ENCODE measurements at regions not wholly inside any gene's neighbourhood (a gene's known extent, or its start where the extent isn't known, plus 50 kb on each side); places are given as distances from the start of the nearest gene placed in this dataset.

DNA sequence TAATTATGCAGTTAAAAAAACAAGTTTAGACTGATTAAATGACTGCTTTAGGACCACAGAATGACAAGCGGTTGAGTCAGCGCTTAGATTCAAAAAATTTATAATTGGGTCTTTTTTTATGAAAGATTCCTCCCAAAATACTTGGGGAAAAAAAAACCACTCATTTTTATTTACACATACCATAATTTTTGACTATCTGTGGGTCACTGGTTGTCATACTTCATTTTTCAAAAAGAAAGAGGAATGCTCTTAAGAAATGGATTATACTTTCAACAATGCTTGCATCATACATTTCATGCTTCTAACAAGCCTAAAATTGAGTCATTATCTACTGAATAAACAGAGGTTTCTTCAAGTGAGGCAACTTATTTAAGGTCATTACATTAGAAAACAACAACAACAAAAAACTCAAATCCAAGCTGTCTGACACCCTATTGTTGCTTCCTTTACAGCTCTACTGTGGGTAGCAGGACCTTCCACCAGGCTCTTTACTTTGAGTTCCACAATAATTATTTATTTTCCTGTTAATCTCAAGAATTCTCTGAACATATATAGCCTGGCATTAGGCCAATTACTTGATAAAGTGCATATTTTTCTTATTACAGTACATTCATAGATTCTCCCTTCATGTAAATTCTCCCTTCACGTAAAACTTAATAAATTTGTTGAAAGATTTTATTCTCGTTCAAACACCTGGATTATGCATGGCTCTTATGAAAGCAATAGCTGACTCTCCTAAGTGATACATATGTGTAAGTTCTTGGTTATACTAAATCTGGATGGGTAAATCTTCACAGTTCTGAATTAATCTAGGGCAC, 445.5 kb downstream of the PCDH10 start:
- intact Hi-C loops (cut with DNase I; ENCODE audit: low total_unique reads), result no loop called here
- H3K9me3 ChIP-seq, result no peaks in the 10 kb centered on the region
- no peaks in the 10 kb centered on the region for H3K4me1 ChIP-seq
- in situ Hi-C loops (cut with MboI; ENCODE audit: low sequenced_read_pairs in 4 of 4), result no loop called here
- DNase-seq (no peak), ATAC-seq (no peak)
- no peaks in the 10 kb centered on the region for H3K36me3 ChIP-seq
- H3K27ac ChIP-seq, result no peak overlapping the region
- TF ChIP-seq, protein P1, sequence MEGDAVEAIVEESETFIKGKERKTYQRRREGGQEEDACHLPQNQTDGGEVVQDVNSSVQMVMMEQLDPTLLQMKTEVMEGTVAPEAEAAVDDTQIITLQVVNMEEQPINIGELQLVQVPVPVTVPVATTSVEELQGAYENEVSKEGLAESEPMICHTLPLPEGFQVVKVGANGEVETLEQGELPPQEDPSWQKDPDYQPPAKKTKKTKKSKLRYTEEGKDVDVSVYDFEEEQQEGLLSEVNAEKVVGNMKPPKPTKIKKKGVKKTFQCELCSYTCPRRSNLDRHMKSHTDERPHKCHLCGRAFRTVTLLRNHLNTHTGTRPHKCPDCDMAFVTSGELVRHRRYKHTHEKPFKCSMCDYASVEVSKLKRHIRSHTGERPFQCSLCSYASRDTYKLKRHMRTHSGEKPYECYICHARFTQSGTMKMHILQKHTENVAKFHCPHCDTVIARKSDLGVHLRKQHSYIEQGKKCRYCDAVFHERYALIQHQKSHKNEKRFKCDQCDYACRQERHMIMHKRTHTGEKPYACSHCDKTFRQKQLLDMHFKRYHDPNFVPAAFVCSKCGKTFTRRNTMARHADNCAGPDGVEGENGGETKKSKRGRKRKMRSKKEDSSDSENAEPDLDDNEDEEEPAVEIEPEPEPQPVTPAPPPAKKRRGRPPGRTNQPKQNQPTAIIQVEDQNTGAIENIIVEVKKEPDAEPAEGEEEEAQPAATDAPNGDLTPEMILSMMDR (IDR thresholded peaks at IDR 0.05 in 4 of 5, conservative IDR thresholded peaks at IDR 0.05 in 1 of 5), result no peak
- TF ChIP-seq POLR2A (IDR thresholded peaks at IDR 0.05), result no peak
- no peaks in the 10 kb centered on the region for H3K27me3 ChIP-seq
- H3K4me3 ChIP-seq, result no peak overlapping the region

DNA sequence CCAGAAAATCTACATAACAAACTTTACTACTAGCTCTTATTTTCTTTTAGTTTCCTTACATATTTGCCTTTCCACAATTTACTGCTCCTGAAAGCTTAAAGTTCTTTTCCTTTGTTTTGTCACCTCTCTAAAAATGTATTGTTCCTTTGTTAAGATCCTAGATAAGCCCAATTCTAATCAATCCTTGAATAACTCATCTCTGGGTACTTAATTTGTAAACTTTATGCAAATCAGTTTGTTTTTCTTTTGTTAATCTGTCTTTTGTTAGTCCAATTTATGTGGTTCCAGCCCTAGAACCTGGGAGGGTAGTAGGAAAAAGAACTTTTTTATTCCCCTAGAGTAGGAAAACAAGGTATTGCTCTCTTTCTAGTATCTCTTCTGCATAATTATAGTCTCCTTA, 444.7 kb downstream of the PCDH10 start:
- no peak overlapping the region for H3K4me3 ChIP-seq

DNA sequence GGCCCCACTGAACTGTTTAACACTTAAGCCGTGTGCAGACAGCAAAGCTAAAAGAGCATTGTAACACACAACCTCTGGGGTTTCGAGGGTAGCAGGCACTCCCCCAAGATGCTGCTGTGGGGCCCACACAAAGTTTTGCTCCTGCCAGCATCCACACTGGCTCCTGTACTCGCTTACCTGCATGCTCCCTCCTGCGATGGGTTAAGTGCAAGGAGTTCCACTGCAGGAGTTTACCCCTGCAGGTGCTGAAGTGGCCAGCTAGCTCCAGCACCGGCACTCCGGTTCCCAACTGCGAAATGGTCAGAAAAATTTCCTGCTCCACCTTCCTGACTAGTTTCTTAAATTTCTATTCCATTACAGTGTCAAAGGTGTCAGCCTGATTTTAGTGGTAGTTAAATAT, 443.5 kb downstream of the PCDH10 start:
- in situ Hi-C loops (cut with MboI; ENCODE audit: low sequenced_read_pairs in 4 of 4), result no loop called here
- no peak for ATAC-seq

More for the DNA sequence above, 444.7 kb downstream of the PCDH10 start:
- TF ChIP-seq POLR2A (IDR thresholded peaks at IDR 0.05), result no peak
- TF ChIP-seq, protein P1 (IDR thresholded peaks at IDR 0.05 in 4 of 5, conservative IDR thresholded peaks at IDR 0.05 in 1 of 5), result no peak
- no peak for DNase-seq
- H3K27me3 ChIP-seq, result no peaks in the 10 kb centered on the region
- H3K27ac ChIP-seq, result no peak overlapping the region
- H3K36me3 ChIP-seq, result no peaks in the 10 kb centered on the region
- in situ Hi-C loops (cut with MboI; ENCODE audit: low sequenced_read_pairs in 4 of 4), result no loop called here
- no peak for ATAC-seq
- intact Hi-C loops (cut with DNase I; ENCODE audit: low total_unique reads), result no loop called here
- no peaks in the 10 kb centered on the region for H3K4me1 ChIP-seq
- H3K9me3 ChIP-seq, result no peaks in the 10 kb centered on the region

DNA sequence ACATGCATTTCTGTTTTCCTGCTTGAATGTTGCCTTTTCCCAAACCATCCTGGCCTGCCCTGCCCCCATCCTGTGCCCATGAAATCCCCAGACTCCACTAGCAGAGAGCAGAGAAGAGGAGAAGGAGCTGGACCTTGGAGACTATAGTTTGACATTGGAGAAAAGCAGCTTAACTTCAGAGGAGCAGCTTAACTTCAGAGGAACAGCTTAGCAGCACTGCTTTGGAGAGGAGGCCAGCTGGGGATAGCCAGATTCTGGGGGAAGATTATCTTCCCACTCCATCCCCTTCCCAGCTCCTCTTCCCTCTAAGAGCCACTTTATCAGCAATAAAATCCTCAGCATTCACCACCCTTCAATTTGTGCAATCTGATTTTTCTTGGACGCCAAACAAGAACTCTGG, 443.0 kb downstream of the PCDH10 start:
- H3K4me1 ChIP-seq, result no peaks in the 10 kb centered on the region
- in situ Hi-C loops (cut with MboI; ENCODE audit: low sequenced_read_pairs in 4 of 4), result no loop called here
- TF ChIP-seq, protein P1 (IDR thresholded peaks at IDR 0.05 in 4 of 5, conservative IDR thresholded peaks at IDR 0.05 in 1 of 5), result no peak
- no peak for TF ChIP-seq POLR2A (IDR thresholded peaks at IDR 0.05)
- DNase-seq (no peak), ATAC-seq (no peak)
- H3K36me3 ChIP-seq, result no peaks in the 10 kb centered on the region
- no peaks in the 10 kb centered on the region for H3K9me3 ChIP-seq
- intact Hi-C loops (cut with DNase I; ENCODE audit: low total_unique reads), result no loop called here
- no peak overlapping the region for H3K4me3 ChIP-seq
- no peak overlapping the region for H3K27ac ChIP-seq
- no peaks in the 10 kb centered on the region for H3K27me3 ChIP-seq

More for the DNA sequence above, 443.5 kb downstream of the PCDH10 start:
- intact Hi-C loops (cut with DNase I; ENCODE audit: low total_unique reads), result no loop called here
- TF ChIP-seq, protein P1 (IDR thresholded peaks at IDR 0.05 in 4 of 5, conservative IDR thresholded peaks at IDR 0.05 in 1 of 5), result no peak
- TF ChIP-seq POLR2A (IDR thresholded peaks at IDR 0.05), result no peak
- Histone ChIP-seq H3K4me3 (no peak overlapping the region), H3K36me3 (no peaks in the 10 kb centered on the region), H3K27ac (no peak overlapping the region), H3K9me3 (no peaks in the 10 kb centered on the region), H3K27me3 (no peaks in the 10 kb centered on the region), H3K4me1 (no peaks in the 10 kb centered on the region)
- no peak for DNase-seq
